Inflammatory macrophage treated with lipopolysaccharide for 1 hour (primary cell): ENCODE measurements at regions not wholly inside any gene's neighbourhood (a gene's known extent, or its start where the extent isn't known, plus 50 kb on each side); places are given as distances from the start of the nearest gene placed in this dataset.
"Not testable (repeated sequence)": the region's sequence is repeated elsewhere in the genome, so short reads cannot be mapped to it uniquely, and the experiment has no call there.

ENCODE experiments used
- DNase-seq, 2 donors: peaks; one replicate each; pipeline ENCODE4 v3.0.0-alpha.2; 2020 to 2022

- DNase-seq: no peak
Measured at GRCh38 chr10:129057856-129058663, 409.0 kb upstream of the MGMT start.

GRCh38 chr10:129058664-129059155 is 408.3 kb upstream of the MGMT start:
- no peak for DNase-seq

GRCh38 chr10:129059977-129060376 is 407.1 kb upstream of the MGMT start:
- DNase-seq: no peak

- no peak for DNase-seq
Measured at GRCh38 chr10:129063212-129063611, 403.8 kb upstream of the MGMT start.

- no peak for DNase-seq
Measured at GRCh38 chr10:129063877-129064276, 403.2 kb upstream of the MGMT start.

GRCh38 chr10:129066529-129066928 is 400.5 kb upstream of the MGMT start:
- not testable (repeated sequence) for DNase-seq

GRCh38 chr10:129071411-129071810 is 395.6 kb upstream of the MGMT start:
- DNase-seq: not testable (repeated sequence)

- DNase-seq: no peak
Measured at GRCh38 chr10:129074939-129075338, 392.1 kb upstream of the MGMT start.

GRCh38 chr10:129075508-129075907 is 391.5 kb upstream of the MGMT start:
- DNase-seq: no peak

- DNase-seq: no peak
Measured at GRCh38 chr10:129075927-129076326, 391.1 kb upstream of the MGMT start.

- DNase-seq: no peak
Measured at GRCh38 chr10:129078346-129078745, 388.7 kb upstream of the MGMT start.

GRCh38 chr10:129078746-129079145 is 388.3 kb upstream of the MGMT start:
- DNase-seq: no peak

- no peak for DNase-seq
Measured at GRCh38 chr10:129079705-129080104, 387.3 kb upstream of the MGMT start.

GRCh38 chr10:129085811-129086210 is 381.2 kb upstream of the MGMT start:
- DNase-seq: no peak

- no peak for DNase-seq
Measured at GRCh38 chr10:129089341-129089740, 377.7 kb upstream of the MGMT start.

GRCh38 chr10:129090165-129090564 is 376.9 kb upstream of the MGMT start:
- no peak for DNase-seq

- DNase-seq: peak; percentile 38 to 59
Measured at GRCh38 chr10:129090618-129091366, 376.2 kb upstream of the MGMT start.

- no peak for DNase-seq
Measured at GRCh38 chr10:129093641-129094040, 373.4 kb upstream of the MGMT start.

GRCh38 chr10:129094233-129094632 is 372.8 kb upstream of the MGMT start:
- no peak for DNase-seq

GRCh38 chr10:129094861-129095260 is 372.2 kb upstream of the MGMT start:
- no peak for DNase-seq

- no peak for DNase-seq
Measured at GRCh38 chr10:129095680-129096064, 371.4 kb upstream of the MGMT start.

GRCh38 chr10:129096065-129096984 is 370.7 kb upstream of the MGMT start:
- DNase-seq: no peak

- no peak for DNase-seq
Measured at GRCh38 chr10:129097776-129098330, 369.2 kb upstream of the MGMT start.
